ENCODE measurements at regions not wholly inside any gene's neighbourhood (a gene's known extent, or its start where the extent isn't known, plus 50 kb on each side); places are given as distances from the start of the nearest gene placed in this dataset.
"Not testable (repeated sequence)": the region's sequence is repeated elsewhere in the genome, so short reads cannot be mapped to it uniquely, and the experiment has no call there.

GRCh38 chr1:120357046-120357445, 57.8 kb upstream of the NBPF8 start:
- 86% methylated on average over 2 of the region's 4 CpGs; no CpG with 5 or more reads in 1 of the 2 experiments for WGBS, 2 experiments (ENCODE audit: insufficient coverage in 1 of 2, insufficient read length in 1 of 2)
- H3K27ac Mint-ChIP-seq; H3K9me3 Mint-ChIP-seq; H3K4me3 ChIP-seq (ENCODE audit: low read length); H3K4me3 Mint-ChIP-seq; H3K27me3 Mint-ChIP-seq (ENCODE audit: insufficient read depth); H3K36me3 ChIP-seq (ENCODE audit: control insufficient read depth, insufficient read depth, low read length); H3K9ac ChIP-seq (ENCODE audit: extremely low read depth, low read length, poor library complexity, severe bottlenecking); DNase-seq; H3K27me3 ChIP-seq (ENCODE audit: control insufficient read depth, insufficient read depth, low read length, poor library complexity, severe bottlenecking); H3K27ac ChIP-seq (ENCODE audit: low read depth, low read length); H3K4me1 ChIP-seq (ENCODE audit: control insufficient read depth, insufficient read depth, low read length); H3K9me3 ChIP-seq (ENCODE audit: control insufficient read depth, low read length); H3K4me1 Mint-ChIP-seq; H3K36me3 Mint-ChIP-seq (ENCODE audit: low read depth): not testable (repeated sequence)

GRCh38 chr1:120356170-120356569, 58.7 kb upstream of the NBPF8 start:
- H3K27me3 Mint-ChIP-seq (ENCODE audit: insufficient read depth); H3K27me3 ChIP-seq (ENCODE audit: control insufficient read depth, insufficient read depth, low read length, poor library complexity, severe bottlenecking); H3K4me1 Mint-ChIP-seq; H3K36me3 ChIP-seq (ENCODE audit: control insufficient read depth, insufficient read depth, low read length); H3K36me3 Mint-ChIP-seq (ENCODE audit: low read depth); H3K9me3 Mint-ChIP-seq; H3K4me3 ChIP-seq (ENCODE audit: low read length); H3K4me1 ChIP-seq (ENCODE audit: control insufficient read depth, insufficient read depth, low read length); H3K9ac ChIP-seq (ENCODE audit: extremely low read depth, low read length, poor library complexity, severe bottlenecking); H3K4me3 Mint-ChIP-seq; H3K27ac ChIP-seq (ENCODE audit: low read depth, low read length); H3K27ac Mint-ChIP-seq; H3K9me3 ChIP-seq (ENCODE audit: control insufficient read depth, low read length): not testable (repeated sequence)
- peak; percentile 46 for TF ChIP-seq CTCF (conservative IDR thresholded peaks at IDR 0.05)
- WGBS, 2 experiments (ENCODE audit: insufficient coverage in 1 of 2, insufficient read length in 1 of 2), result 52% methylated on average over 2 of the region's 8 CpGs; no CpG with 5 or more reads in 1 of the 2 experiments
- DNase-seq, result peak; percentile 38

- Mint-ChIP-seq H3K27ac (peak overlapping the region; percentile 100), H3K4me3 (peak overlapping the region; percentile 65)
- H3K4me1 Mint-ChIP-seq; H3K4me1 ChIP-seq (ENCODE audit: control insufficient read depth, insufficient read depth, low read length); H3K9ac ChIP-seq (ENCODE audit: extremely low read depth, low read length, poor library complexity, severe bottlenecking); H3K27me3 ChIP-seq (ENCODE audit: control insufficient read depth, insufficient read depth, low read length, poor library complexity, severe bottlenecking); H3K36me3 Mint-ChIP-seq (ENCODE audit: low read depth); H3K27me3 Mint-ChIP-seq (ENCODE audit: insufficient read depth); H3K36me3 ChIP-seq (ENCODE audit: control insufficient read depth, insufficient read depth, low read length); H3K9me3 ChIP-seq (ENCODE audit: control insufficient read depth, low read length); H3K9me3 Mint-ChIP-seq; H3K4me3 ChIP-seq (ENCODE audit: low read length): not testable (repeated sequence)
- H3K27ac ChIP-seq (ENCODE audit: low read depth, low read length), result peak overlapping the region; percentile 75
- peak; percentile 57 for DNase-seq
- 19% methylated on average over 8 of the region's 30 CpGs; no CpG with 5 or more reads in 1 of the 2 experiments for WGBS, 2 experiments (ENCODE audit: insufficient coverage in 1 of 2, insufficient read length in 1 of 2)
Measured at GRCh38 chr1:120354618-120355184, 60.1 kb upstream of the NBPF8 start.

GRCh38 chr1:120342231-120343073, 72.4 kb upstream of the NBPF8 start:
- H3K36me3 ChIP-seq (ENCODE audit: control insufficient read depth, insufficient read depth, low read length); H3K4me1 Mint-ChIP-seq; H3K27me3 Mint-ChIP-seq (ENCODE audit: insufficient read depth); H3K9me3 ChIP-seq (ENCODE audit: control insufficient read depth, low read length); H3K27ac Mint-ChIP-seq; H3K27ac ChIP-seq (ENCODE audit: low read depth, low read length); H3K4me1 ChIP-seq (ENCODE audit: control insufficient read depth, insufficient read depth, low read length); DNase-seq; H3K36me3 Mint-ChIP-seq (ENCODE audit: low read depth); H3K9me3 Mint-ChIP-seq; H3K9ac ChIP-seq (ENCODE audit: extremely low read depth, low read length, poor library complexity, severe bottlenecking); H3K27me3 ChIP-seq (ENCODE audit: control insufficient read depth, insufficient read depth, low read length, poor library complexity, severe bottlenecking): not testable (repeated sequence)
- 17% methylated on average over 4 of the region's 44 CpGs; no CpG with 5 or more reads in 1 of the 2 experiments for WGBS, 2 experiments (ENCODE audit: insufficient coverage in 1 of 2, insufficient read length in 1 of 2)
- peak overlapping the region; percentile 40 for H3K4me3 ChIP-seq (ENCODE audit: low read length)
- peak overlapping the region; percentile 57 for H3K4me3 Mint-ChIP-seq

GRCh38 chr1:120341756-120342155, 73.1 kb upstream of the NBPF8 start:
- peak overlapping the region; percentile 57 for H3K4me3 Mint-ChIP-seq
- not testable (repeated sequence) for H3K9ac ChIP-seq (ENCODE audit: extremely low read depth, low read length, poor library complexity, severe bottlenecking); DNase-seq; H3K27ac ChIP-seq (ENCODE audit: low read depth, low read length); H3K27me3 ChIP-seq (ENCODE audit: control insufficient read depth, insufficient read depth, low read length, poor library complexity, severe bottlenecking); H3K27ac Mint-ChIP-seq; H3K9me3 ChIP-seq (ENCODE audit: control insufficient read depth, low read length); H3K4me1 ChIP-seq (ENCODE audit: control insufficient read depth, insufficient read depth, low read length); H3K36me3 Mint-ChIP-seq (ENCODE audit: low read depth); H3K4me1 Mint-ChIP-seq; H3K36me3 ChIP-seq (ENCODE audit: control insufficient read depth, insufficient read depth, low read length); H3K27me3 Mint-ChIP-seq (ENCODE audit: insufficient read depth); H3K9me3 Mint-ChIP-seq
- H3K4me3 ChIP-seq (ENCODE audit: low read length), result peak overlapping the region; percentile 77
- WGBS, 2 experiments (ENCODE audit: insufficient coverage in 1 of 2, insufficient read length in 1 of 2), result 0% methylated on average over 4 of the region's 24 CpGs; no CpG with 5 or more reads in 1 of the 2 experiments

- H3K9me3 Mint-ChIP-seq; H3K27me3 Mint-ChIP-seq (ENCODE audit: insufficient read depth): not testable (repeated sequence)
- peak overlapping the region; percentile 57 for H3K4me3 Mint-ChIP-seq
Measured at GRCh38 chr1:120340838-120341751, 73.7 kb upstream of the NBPF8 start.

More at GRCh38 chr1:120340838-120341751, 73.7 kb upstream of the NBPF8 start:
- H3K36me3 Mint-ChIP-seq (ENCODE audit: low read depth); H3K4me1 ChIP-seq (ENCODE audit: control insufficient read depth, insufficient read depth, low read length); H3K36me3 ChIP-seq (ENCODE audit: control insufficient read depth, insufficient read depth, low read length); DNase-seq; H3K27ac ChIP-seq (ENCODE audit: low read depth, low read length); H3K4me1 Mint-ChIP-seq; H3K27me3 ChIP-seq (ENCODE audit: control insufficient read depth, insufficient read depth, low read length, poor library complexity, severe bottlenecking); H3K9me3 ChIP-seq (ENCODE audit: control insufficient read depth, low read length); H3K27ac Mint-ChIP-seq; H3K9ac ChIP-seq (ENCODE audit: extremely low read depth, low read length, poor library complexity, severe bottlenecking): not testable (repeated sequence)
- peak overlapping the region; percentile 77 for H3K4me3 ChIP-seq (ENCODE audit: low read length)
- 0% methylated on average over 28 of the region's 78 CpGs; no CpG with 5 or more reads in 1 of the 2 experiments for WGBS, 2 experiments (ENCODE audit: insufficient coverage in 1 of 2, insufficient read length in 1 of 2)

Measured in endodermal cell (in vitro differentiated cells).